GM21723 (cell line): ENCODE measurements at regions not wholly inside any gene's neighbourhood (a gene's known extent, or its start where the extent isn't known, plus 50 kb on each side); places are given as distances from the start of the nearest gene placed in this dataset.

ENCODE experiments used
- ATAC-seq: cut with Tn5 transposase; IDR thresholded peaks from one replicate; pipeline ENCODE4 v1.9.1; 2021; ENCODE audit warnings: mild to moderate bottlenecking, moderate library complexity; ENCODE audit not compliant: unreplicated experiment

DNA sequence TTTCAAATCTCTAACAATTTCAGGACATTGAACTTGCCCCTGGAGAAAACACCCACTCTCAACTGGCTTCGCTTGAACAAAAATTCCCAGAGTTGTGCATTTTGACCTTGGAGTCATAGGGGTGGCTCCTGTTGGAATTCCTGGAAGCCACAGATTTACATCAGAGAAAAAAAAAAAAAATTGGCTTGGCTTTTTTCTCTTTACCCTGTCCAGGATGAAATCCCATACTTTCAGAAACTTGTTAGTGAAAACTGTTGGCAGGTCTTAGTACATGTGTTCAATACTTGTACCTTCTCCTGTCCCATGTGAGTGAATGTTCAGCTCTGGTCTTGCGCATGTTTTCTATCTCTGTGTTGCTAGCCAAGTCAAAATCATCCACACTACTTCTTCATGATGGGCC, 228.8 kb downstream of the TGFB2 start:
- no peak for ATAC-seq

DNA sequence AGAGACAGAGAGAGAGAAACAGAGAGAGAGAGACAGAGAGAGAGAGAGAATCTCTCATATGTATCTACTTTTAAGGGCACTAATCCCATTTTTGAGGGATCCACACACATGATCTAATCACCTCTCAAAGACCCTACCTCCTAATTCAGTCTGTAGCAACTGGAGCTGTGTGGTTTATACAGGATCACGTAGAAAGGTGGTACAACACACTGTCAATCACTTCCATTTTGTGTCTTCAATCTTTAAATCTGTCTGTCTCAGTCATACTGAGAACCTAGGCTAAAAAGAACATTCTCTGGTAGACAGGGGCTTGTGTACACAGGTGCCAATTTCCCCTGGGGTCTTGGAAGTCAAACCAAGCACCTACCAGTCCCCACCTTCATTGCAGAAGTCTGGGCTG, 229.9 kb downstream of the TGFB2 start:
- ATAC-seq: no peak

DNA sequence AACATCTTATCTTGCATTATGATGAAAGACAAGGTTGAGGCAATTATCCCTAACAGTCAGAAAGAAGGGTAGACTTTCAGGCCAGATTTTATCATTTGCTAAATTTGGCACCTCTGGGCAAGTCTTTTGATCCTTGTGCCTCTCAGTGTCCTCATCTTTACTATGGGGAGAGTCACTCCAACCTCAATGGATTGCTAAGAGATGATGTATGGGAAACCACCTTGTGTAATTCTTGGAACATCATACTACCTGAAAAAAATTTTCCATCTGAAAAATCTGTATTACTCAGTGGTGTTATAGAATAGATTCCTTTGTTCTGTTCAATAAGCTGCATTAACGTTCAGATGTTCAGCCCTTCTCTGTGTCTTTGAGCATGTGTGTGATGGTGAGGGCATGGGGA, 230.7 kb downstream of the TGFB2 start:
- no peak for ATAC-seq

DNA sequence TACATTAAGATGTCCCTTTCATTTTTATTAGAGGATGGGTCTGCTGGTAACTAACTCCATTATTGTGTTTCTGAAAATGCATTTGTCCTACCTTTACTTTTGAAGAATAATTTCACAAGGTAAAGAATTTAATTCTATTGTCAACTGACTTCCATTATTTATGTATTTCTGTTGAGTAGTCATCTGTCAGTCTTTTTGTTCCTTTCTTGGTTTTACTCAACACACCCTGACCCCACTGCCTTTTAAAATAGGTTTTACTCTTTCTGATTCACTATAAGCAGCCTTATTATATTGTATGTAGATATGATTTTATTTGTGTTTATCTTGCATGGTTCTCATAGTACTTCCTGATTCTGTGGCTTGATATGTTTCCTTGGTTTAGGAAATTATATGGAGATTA, 237.5 kb downstream of the TGFB2 start:
- no peak for ATAC-seq

DNA sequence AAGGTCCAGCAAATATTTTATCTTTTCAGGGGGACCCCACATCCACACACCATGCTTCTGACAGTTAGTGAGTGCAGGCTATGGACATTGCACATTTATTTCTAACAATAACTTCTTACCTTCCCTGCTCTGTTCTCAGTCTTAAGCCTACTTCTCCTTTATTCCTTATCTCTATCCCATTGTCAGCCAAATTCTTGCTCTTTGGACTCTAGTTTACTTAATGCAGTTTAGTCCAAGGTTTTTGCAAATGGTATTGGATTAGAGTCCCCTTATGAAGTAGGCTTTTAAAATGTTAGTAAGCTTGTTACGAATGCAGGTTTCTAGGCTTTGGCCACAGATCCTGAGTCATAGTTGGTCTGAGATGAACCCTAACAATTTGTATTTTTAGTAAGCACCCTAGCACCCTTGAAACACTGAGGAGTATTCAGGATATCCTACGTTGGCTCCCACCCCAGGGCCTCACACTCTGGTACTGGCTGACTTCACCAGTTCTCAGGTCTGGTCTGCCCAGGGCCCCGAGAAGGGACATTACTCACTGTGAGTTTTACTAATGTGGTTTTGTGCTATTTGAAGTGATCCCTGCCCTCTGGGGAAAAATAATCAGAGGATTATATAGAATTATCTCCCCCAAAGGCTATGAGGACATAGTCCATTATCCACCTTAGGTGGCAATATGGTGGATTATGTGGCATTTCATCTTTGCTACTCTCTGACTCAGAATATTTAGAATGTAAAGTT, 239.5 kb downstream of the TGFB2 start:
- no peak for ATAC-seq

DNA sequence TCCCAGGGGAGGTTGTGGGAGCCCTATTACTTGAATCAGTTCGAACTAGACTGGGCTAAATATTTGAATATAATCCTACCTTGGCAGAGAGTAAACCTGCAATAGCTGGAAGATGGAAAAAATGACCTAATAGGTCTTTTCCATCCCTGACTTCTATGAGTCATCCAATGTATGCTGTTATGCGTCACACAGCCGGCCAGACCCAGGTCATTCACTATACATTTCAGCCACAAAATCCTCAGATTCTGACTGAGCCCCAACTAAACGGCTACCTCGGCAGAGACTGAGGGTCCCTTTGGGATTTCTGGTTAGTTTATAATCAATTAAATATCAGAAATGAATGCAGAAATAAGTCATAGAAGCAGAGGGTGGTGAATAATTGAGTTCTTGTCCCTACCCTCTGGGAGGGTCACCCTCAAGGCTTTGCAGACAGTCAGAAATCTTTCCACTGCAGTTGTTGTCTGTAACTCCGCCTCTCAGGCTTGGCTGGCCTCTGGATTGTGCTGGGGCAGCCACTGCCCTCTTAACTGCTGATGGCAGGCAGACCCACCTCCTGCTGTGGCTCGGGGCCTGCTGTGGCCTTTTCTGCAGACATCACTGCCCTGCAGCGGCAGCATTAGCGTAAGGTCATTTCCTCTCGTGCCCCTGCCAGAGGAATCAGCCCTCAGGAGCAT, 240.5 kb downstream of the TGFB2 start:
- no peak for ATAC-seq

DNA sequence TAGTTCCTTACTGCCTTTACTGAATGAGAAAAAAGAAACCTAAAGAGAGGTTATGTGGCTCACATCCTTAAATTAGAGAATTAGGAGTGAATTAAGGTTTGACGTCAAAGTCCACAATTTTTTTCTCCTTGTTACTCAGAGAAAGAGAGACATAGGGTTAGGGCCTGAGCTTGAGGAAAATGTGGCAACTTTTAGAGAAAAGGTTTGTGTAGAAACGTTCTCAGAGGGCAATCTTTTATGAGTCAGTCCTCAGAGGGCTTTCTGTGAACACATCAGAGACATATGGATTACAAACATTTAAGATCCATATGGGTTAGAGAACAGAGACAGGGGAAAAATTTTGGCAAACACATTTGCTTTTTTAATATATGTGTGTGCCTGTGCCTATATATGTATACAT, 242.8 kb downstream of the TGFB2 start:
- ATAC-seq: no peak

DNA sequence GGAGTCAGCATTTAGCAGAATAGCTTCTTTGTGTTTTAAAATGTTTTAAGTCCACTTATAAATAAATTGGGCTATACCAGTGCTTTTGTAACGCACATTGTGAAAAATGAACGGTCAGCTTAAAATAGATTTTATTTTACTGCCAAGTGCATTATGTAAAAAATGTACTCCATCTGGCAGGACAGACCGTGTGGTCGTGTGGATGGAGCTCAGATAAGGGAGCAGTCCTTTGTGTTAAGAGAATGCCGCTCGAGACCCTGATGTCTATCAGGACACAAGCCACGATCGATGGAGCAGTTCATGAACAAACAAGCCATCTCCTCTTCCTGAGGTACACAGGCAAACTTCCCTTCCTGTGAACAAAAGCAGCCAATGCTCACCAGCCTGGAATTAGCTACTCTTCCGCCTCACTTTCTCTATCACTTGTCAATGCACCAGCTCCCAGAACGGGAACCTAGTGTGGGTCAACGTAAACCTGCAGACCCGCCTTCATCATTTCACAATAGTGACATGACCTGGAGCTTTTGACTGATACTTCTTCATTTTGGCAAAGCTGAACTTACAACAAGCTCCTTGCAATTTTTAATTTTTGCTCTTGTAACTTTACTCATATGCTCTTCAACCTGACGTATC, 243.5 kb downstream of the TGFB2 start:
- no peak for ATAC-seq

DNA sequence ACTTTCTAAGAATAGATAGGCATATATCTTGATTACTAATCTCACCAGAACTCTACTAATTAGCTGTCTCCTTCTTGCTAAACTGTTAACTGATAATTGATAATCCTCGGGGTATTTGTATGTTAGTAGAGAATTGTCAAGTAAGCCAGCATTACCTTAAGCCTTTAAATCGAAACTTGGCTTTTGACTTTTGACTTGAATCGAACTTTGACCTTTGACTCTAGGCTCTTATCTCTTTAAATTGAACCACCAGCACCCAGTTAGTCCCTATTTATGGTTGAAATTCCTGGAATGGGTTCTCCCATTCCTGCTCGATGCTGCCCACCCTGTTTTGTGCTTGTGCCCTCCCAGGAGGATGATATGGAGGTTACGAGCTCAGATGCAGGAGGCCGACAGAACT, 244.4 kb downstream of the TGFB2 start:
- ATAC-seq: no peak

DNA sequence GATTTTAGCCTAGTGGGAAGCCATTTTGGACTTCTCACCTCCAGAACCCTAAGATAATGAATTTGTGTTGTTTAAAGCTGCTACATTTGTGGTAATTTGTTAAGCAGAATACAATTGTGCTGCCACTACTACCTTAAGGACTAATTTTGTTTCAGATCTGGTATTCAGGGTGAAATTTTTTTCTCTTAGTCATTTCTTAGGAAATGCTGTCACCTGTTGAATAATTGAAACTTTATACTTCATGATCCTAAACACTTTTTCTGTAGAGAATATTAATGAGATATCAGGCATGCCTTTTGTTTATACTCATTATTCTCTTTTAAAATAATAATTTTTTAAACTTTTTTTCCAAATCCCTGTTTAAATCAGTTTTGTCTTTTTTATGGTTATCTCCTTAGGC, 246.8 kb downstream of the TGFB2 start:
- no peak for ATAC-seq

DNA sequence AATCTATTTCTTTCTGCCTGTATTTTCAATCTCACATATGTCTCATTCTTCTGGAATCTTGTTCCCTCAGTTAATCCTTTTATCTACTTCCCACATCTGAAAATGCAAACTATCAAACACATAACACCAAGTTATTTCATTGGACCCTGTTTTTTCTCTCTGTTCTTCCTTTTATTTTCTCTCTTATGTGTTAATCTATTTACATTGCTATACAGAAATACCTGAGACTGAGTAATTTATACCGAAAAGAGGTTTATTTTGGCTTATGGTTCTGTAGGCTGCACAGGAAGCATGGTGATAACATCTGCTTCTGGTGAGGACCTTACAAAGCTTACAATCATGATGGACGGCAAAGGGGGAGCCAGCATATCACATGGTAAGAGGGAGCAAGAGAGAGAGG, 247.6 kb downstream of the TGFB2 start:
- ATAC-seq: no peak

DNA sequence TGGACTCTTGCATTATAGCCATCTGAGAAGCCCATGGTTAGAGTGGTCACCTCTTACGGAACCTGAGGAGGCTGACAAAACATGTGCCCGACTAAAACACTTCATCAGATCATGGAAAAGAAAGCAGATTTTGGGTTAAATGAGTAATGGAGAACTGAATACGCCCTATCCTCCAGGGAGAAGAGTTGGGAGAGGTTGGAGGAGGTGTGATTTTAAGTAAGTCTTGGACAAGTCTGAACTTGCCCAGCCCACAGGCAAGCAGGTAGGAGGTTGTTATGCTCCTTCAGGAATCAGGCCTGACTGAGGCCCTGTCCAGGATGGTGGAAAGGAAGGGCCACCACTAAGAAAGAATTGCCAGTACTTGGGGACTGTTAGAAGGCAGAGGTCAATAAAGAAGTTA, 255.8 kb downstream of the TGFB2 start:
- ATAC-seq: no peak

DNA sequence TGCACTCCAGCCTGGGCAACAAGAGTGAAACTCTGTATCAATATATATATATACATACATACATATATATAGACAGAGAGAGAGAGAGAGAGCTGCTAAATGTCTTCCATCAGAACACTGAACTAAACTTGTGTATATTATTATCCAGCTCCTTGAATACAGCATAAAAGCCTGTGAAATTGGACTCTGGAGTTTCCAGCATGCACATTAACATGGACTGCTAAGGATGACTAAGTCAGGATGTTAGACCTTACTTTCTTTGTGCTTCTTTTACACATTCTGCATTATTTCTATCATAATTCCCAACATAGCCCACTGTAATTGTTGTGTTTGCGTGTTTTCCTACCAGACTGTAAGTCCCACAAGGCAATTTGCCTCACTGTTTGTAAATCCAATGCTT, 259.1 kb downstream of the TGFB2 start:
- no peak for ATAC-seq

DNA sequence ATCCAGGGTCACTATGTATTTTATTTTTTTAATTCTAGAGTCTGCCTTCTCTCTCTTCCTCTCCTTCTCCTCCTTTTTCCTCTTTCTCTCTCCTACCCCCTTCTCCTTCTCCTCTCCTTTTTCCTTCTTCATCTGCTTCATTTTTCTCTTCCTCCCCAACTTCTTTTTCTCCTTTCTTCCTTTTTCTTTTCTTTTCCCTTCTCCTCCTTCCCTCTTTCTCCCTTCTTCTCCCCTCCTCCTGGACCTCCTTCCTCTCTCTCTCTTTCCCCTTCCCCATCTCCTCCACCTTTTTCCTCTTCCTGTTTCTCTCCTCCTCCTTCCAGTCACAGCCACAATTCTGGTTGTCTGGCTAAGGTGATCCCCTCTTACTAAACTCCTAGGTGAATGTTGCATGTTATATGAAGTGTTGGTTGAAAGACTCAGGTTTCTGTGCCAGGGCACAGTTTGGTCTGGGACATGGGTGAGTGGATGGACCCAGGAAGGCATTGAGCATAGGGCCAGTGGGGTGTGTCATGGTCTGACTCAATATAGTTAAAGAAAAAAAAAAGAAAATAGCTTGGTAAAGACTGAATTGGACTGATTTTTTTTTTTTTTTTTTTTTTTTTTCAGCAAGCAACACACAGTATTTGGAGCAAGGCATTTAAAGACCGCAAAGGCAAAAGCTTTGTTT, 266.9 kb downstream of the TGFB2 start:
- ATAC-seq: no peak

DNA sequence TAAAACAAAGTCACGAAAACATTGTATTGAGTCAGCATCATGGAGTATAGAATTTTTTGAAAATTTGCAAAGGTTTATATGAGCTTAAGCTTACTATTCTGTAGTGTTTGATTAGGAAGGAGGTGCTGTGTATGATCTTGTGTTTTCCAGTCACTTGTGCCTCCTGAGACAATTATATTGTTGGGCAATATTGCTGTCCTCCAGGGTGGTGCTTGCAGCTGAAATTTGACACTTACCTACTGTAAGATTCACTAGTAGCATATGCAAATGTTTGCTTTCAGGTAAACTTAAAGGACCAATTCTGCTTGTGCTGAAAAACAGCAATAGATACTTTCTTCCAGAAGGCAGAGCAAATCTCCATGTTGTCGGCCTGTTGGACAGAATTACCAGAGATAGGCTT, 268.0 kb downstream of the TGFB2 start:
- ATAC-seq: no peak

DNA sequence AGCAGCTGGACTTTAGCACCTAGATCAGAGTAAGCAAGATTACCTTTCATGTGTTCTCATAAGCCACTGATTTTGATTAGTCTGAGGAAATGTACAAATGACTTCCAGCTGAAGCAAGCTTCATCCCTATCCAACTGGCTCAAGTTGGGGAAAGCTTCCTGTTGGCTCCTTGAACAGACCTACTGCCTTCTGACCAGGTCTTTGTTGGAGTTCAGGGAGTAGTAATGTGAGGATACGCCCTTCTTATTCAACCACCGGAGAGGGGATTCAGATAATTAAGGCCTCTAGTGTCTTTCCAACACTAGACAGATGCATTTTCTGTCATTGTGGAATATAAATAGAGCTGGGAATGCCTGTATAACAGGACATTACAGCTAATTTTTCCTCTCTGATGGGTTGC, 268.9 kb downstream of the TGFB2 start:
- no peak for ATAC-seq

DNA sequence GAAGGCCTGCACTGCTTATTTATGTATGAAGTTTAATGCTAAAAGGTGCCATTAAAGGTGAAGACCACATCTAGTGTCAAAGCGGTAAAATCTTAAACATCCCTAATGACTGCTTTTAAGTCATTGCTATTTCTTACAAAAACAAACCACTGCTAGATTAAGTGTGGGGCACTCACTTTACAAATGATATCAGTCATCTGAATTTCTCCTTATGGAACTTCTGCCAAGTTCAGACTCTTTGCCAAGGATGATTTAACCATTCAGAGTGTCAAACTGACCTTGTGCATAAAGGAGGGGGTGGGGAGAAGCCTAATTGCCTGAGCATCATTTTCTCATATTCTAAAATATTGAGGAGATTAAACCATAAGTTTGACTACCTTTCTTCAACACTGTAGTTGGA, 271.5 kb downstream of the TGFB2 start:
- no peak for ATAC-seq

DNA sequence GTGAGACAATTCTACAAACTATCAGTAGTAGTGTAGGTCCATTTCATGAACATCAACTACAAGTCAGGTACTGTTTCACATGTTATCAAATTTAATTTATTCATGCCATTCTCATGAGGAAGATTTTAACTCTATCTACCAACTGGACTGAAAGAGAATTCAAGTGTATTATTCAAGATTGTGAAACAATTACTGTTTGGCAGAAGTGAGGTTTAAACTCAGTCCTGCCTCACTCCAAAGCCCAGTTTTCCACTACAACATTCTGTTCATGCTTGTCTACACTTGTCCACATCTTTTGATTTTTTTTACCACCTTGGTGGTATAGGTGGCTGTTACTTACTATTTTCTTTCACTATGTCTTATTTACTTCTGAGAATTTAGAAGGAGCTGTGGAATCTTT, 272.9 kb downstream of the TGFB2 start:
- ATAC-seq: no peak

DNA sequence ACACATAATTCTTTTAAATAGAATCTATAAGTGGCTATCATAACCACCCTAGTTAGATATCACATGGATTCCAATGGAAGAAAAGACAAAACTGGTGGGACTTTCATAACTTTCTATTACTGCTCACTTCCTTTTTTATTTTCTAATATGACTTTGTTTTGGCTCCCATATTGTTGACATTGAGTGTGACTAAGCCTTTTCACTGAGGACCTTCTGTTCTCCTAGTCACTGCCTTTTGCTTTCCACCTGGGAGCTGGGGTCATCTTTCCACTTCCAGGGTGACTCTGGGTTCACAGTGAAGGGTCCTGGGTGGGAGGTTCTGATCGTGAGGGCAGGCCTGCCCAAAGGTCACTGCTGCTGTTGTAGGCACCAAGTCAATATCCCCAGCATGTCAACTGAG, 275.8 kb downstream of the TGFB2 start:
- no peak for ATAC-seq

DNA sequence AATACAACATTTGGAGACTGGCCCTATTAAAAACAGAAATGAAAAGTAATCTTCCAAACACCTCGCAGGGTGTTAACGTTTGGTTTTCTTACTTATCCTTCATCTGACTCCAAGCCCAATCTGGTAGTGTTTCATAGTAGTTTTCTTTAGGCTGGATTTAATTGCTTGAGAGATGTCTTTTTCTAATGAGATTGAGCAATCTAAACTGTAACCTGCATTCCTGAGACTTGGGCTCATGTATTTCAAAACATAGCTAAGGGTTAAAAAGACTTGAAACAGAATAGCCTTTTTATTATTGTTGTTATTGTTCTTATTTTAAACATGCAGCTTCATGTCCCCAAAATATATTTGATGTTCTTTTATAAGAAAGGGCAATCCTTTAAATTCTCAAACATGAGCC, 278.9 kb downstream of the TGFB2 start:
- ATAC-seq: no peak

DNA sequence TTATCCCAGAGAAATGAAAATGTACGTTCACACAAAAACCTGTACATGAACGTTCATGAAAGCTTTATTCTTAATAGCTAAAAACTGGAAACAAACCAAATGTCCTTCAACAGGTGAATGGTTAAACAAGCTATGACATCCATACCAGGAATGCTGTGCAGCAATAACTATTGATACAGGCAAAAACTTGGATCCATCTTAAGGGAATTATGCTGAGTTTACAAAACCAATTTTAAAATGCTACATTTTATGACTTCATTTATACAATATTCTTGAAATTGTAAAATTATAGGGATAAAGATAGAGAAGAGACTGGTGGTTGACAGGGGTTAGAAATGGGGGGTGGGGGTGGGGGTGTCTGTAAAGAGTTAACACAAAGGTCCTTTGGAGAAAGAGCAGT, 280.3 kb downstream of the TGFB2 start:
- ATAC-seq: no peak
